ENCODE measurements at regions not wholly inside any gene's neighbourhood (a gene's known extent, or its start where the extent isn't known, plus 50 kb on each side); places are given as distances from the start of the nearest gene placed in this dataset.

DNA sequence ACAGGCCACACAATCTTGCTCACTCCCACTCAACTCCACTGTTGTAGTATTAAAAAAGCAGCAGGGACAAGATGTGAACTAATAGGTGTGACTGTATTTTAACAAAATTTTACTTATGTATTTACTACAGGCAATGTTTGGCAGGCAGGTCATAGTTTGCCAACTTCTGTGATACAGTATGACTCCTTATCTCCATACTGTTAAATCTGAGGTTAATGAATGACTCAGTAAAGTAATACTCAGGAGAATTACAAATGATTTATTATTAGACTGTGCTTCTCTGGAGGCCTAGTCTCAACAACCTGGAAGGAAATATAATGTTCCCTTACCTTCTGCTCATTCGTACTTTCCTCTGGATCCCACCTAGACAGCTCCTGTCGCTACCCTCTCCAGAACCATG, 258.6 kb upstream of the KCNMB2 start:
- H3K4me1 Mint-ChIP-seq (ENCODE audit: low read depth), result no peaks in the 10 kb centered on the region
- H3K27me3 Mint-ChIP-seq (ENCODE audit: low read depth), result no peaks in the 10 kb centered on the region
- ATAC-seq, result no peak
- H3K27ac Mint-ChIP-seq, result no peak overlapping the region
- H3K4me3 Mint-ChIP-seq, result no peak overlapping the region
- H3K36me3 Mint-ChIP-seq (ENCODE audit: low read depth), result no peaks in the 10 kb centered on the region
- CTCF ChIA-PET, result no interaction called here
- peaks cover 13% of the 10 kb centered on the region for H3K9me3 Mint-ChIP-seq (ENCODE audit: insufficient read depth)
- DNase-seq, result no peak
- POLR2A ChIA-PET, result interaction anchor here (0.5 kb wide), 1 partner anchor 1036 kb away, joined by 3 read pairs; no protein-coding TSS in a partner anchor

DNA sequence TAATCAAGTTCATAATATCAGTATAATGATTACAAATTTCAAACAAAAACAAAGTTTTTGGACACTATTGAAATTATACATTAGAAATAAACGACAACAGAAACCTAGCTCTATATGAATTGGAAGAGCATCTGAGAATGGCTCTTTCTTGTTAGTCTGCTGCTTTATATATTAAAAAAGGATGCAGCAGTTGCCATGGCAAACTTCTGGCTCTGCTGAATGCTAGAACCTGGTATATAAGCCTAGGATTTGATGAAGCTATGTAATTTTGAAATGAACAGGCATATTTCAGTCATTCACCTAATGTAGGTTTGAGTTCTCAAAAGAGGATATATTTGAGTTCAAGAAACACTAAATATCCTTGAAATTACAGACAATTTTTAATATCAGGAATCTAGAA, 252.7 kb upstream of the KCNMB2 start:
- Mint-ChIP-seq H3K36me3 (ENCODE audit: low read depth) (no peaks in the 10 kb centered on the region), H3K4me1 (ENCODE audit: low read depth) (no peaks in the 10 kb centered on the region), H3K4me3 (no peak overlapping the region), H3K27ac (no peak overlapping the region), H3K27me3 (ENCODE audit: low read depth) (no peaks in the 10 kb centered on the region), H3K9me3 (ENCODE audit: insufficient read depth) (peaks cover 14% of the 10 kb centered on the region)
- POLR2A ChIA-PET, result no interaction called here
- DNase-seq (no peak), ATAC-seq (no peak)
- CTCF ChIA-PET, result no interaction called here

DNA sequence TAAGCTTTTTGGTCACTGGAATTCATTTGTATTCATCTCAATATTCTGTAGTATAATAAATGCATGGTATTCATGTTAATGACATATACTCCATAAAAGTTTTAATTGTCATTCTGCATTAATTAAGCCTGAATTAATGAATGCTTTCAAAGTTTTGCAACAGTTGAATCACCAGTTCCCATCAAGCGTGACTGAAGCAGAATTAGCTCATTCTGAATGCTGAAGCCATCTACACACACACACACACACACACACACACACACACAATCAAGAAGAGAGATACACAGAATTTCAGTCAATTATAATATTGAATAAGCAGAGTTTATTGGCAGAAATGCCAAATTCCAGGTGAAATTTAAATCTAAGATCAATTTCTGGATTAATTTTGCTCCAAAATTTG, 252.1 kb upstream of the KCNMB2 start:
- ATAC-seq (no peak), DNase-seq (no peak)
- ChIA-PET CTCF (no interaction called here), POLR2A (no interaction called here)
- H3K9me3 Mint-ChIP-seq (ENCODE audit: insufficient read depth), result peaks cover 16% of the 10 kb centered on the region
- H3K27ac Mint-ChIP-seq, result no peak overlapping the region
- H3K4me1 Mint-ChIP-seq (ENCODE audit: low read depth), result no peaks in the 10 kb centered on the region
- no peaks in the 10 kb centered on the region for H3K27me3 Mint-ChIP-seq (ENCODE audit: low read depth)
- no peak overlapping the region for H3K4me3 Mint-ChIP-seq
- no peaks in the 10 kb centered on the region for H3K36me3 Mint-ChIP-seq (ENCODE audit: low read depth)

DNA sequence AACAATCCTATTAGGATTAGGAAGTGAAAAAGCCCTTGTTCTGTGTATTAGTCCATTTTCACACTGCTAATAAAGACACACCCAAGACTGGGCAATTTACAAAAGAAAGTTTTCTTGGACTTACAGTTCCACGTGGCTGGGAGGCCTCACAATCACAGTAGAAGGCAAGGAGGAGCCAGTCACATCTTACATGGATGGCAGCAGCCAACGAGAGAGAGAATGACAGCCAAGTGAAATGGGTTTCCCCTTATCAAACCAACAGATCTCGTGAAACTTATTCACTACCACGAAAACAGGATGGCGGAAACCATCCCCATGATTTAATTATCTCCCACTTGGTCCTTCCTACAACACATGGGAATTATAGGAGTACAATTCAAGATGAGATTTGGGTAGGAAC, 248.2 kb upstream of the KCNMB2 start:
- H3K27me3 Mint-ChIP-seq (ENCODE audit: low read depth), result no peaks in the 10 kb centered on the region
- H3K36me3 Mint-ChIP-seq (ENCODE audit: low read depth), result no peaks in the 10 kb centered on the region
- ATAC-seq (no peak), DNase-seq (no peak)
- no peak overlapping the region for H3K27ac Mint-ChIP-seq
- CTCF ChIA-PET, result no interaction called here
- H3K4me3 Mint-ChIP-seq, result no peak overlapping the region
- POLR2A ChIA-PET, result no interaction called here
- H3K9me3 Mint-ChIP-seq (ENCODE audit: insufficient read depth), result peaks cover 4% of the 10 kb centered on the region
- H3K4me1 Mint-ChIP-seq (ENCODE audit: low read depth), result no peaks in the 10 kb centered on the region

DNA sequence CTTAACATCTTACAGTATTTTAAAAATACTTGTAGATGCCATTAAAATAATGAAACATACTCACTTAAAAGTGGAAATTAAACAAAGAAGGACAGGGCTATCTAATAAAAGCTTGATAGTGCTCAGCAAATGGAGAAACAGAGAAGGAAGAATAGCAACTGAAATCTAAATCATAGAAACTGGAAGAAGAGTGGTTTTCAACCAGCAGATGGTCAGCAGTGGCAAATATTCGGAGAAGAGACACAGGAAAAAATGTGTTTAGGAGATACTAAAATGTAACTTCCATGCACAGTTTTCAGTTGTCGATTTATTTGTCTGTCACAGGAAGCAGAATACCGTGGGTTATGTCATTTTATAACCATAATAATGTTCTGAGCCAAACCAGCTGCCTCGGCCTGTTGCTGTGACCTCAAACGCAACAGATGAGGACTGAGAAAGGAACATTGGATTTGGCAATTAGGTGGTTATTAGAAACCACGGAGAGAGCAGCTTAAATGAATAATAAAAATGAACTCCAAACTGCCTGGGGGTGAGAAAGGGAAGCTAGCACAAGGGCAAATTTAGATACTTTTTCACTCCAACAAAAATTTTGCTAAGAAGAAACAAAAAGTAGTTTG, 246.6 kb upstream of the KCNMB2 start:
- Mint-ChIP-seq H3K27ac (no peak overlapping the region), H3K9me3 (ENCODE audit: insufficient read depth) (peaks cover 4% of the 10 kb centered on the region), H3K36me3 (ENCODE audit: low read depth) (no peaks in the 10 kb centered on the region), H3K27me3 (ENCODE audit: low read depth) (no peaks in the 10 kb centered on the region), H3K4me3 (no peak overlapping the region), H3K4me1 (ENCODE audit: low read depth) (no peaks in the 10 kb centered on the region)
- DNase-seq (no peak), ATAC-seq (no peak)
- POLR2A ChIA-PET, result no interaction called here
- CTCF ChIA-PET, result no interaction called here

DNA sequence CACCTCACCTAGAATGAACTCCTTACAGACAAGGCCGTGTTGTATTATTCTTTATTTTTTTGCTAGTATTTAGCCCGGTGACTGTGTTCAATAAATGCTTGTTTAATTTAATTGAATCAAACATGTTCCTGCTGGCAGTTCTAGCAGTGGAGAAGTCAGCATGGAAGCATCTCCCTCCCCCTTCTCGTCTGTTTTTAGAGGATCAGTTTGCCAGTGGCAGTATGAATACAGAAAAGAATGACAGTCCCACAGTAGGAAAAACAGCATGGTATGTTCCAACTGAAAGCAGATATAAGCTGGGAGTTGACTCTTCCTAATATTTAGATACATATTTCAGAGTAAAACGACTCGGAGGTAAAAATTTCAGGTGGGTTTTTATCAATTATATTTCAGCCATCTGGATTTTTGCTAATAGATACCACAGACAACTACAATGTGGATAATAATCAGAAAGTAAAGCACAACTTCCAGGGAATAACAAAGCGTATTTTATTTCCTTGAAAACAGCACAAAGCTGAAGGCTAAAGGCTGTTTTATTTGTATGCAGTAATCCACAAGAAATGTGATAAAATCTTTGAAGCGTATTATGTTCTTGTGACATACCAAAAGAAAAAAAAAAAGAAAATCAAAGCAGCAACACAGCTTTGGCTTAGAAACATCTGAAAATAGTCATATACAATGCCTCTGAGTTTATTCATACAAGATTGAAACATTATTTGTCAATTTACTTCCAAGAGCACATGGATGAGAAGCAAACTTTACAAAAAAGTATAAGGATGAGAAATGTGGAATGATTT, 244.5 kb upstream of the KCNMB2 start:
- no peak for ATAC-seq
- Mint-ChIP-seq H3K4me3 (no peak overlapping the region), H3K27me3 (ENCODE audit: low read depth) (no peaks in the 10 kb centered on the region), H3K9me3 (ENCODE audit: insufficient read depth) (peaks cover 4% of the 10 kb centered on the region), H3K4me1 (ENCODE audit: low read depth) (no peaks in the 10 kb centered on the region), H3K36me3 (ENCODE audit: low read depth) (no peaks in the 10 kb centered on the region), H3K27ac (no peak overlapping the region)
- DNase-seq, result no peak
- ChIA-PET CTCF (no interaction called here), POLR2A (no interaction called here)

DNA sequence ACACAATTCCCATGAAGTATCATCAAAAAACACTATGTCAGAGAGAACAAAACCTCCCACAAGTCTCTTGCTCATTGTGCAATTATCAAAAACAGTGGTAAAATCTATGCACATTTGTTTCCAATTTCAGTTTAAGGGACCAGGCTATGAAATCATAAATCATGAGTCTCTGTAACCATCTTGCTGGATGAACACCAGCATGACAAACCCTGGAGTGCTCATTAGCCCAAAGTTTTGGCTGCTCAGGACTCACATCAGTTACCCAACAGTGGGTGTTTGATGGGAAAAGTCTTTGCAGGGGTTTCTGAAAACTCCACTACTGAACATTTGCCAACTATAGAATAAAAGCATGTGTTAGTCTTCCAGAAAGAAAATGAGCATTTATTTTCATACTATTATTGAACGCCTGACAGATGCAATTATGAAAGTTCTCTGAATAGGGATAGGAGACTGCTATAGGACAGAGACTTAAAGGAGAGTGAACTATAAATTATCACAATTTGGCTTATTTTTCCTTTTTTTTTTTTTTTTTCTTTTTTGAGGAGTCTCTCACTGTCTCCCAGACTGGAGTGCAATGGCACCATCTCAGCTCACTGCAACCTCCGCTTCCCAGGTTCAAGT, 240.8 kb upstream of the KCNMB2 start:
- CTCF ChIA-PET, result no interaction called here

DNA sequence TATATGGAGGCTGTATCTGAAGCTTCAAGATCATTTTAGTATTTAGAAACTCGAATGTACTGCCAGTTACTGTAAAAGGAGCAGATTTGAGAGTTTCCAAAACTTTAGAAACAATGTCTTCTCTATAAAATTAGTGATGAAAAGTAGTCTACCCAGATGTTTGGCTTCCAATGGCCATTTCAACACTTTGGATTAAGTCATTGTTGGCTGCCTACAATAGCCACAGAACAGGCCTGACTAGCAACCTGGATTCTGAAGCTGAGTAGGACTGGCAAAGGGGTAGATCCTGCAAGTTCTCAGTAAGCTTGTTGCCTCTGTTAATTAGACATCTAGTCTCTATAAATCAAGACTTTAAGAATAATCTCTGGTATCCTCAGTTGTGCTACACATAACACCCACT, 239.0 kb upstream of the KCNMB2 start:
- H3K27ac Mint-ChIP-seq, result no peak overlapping the region
- H3K4me3 Mint-ChIP-seq, result no peak overlapping the region
- no peaks in the 10 kb centered on the region for H3K4me1 Mint-ChIP-seq (ENCODE audit: low read depth)
- DNase-seq (no peak), ATAC-seq (no peak)
- no peaks in the 10 kb centered on the region for H3K9me3 Mint-ChIP-seq (ENCODE audit: insufficient read depth)
- no peaks in the 10 kb centered on the region for H3K27me3 Mint-ChIP-seq (ENCODE audit: low read depth)
- CTCF ChIA-PET, result no interaction called here
- POLR2A ChIA-PET, result no interaction called here
- H3K36me3 Mint-ChIP-seq (ENCODE audit: low read depth), result no peaks in the 10 kb centered on the region

More for the DNA sequence above, 240.8 kb upstream of the KCNMB2 start:
- H3K36me3 Mint-ChIP-seq (ENCODE audit: low read depth), result no peaks in the 10 kb centered on the region
- no peaks in the 10 kb centered on the region for H3K4me1 Mint-ChIP-seq (ENCODE audit: low read depth)
- no peak overlapping the region for H3K4me3 Mint-ChIP-seq
- H3K27me3 Mint-ChIP-seq (ENCODE audit: low read depth), result no peaks in the 10 kb centered on the region
- ATAC-seq, result no peak
- no peak for DNase-seq
- POLR2A ChIA-PET, result no interaction called here
- H3K9me3 Mint-ChIP-seq (ENCODE audit: insufficient read depth), result no peaks in the 10 kb centered on the region
- no peak overlapping the region for H3K27ac Mint-ChIP-seq

DNA sequence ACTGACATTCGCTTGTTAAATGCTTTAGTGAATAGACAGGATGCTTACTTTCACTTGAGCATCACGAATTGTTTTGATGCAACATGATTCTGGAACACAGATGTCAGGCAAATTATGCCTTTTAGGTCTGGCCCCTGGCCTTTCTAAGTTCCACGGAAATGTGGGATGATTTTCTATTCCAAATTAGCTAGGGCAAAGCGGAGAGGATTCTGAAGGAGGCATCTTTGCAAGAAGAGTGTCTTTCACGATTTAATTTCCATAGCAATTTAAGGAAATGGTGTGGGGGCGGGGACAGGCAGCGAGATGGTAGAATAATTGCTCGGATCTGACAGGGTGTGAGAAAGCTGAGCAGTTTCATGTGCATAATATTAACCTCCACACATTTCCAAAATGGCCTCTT, 238.5 kb upstream of the KCNMB2 start:
- POLR2A ChIA-PET, result no interaction called here

DNA sequence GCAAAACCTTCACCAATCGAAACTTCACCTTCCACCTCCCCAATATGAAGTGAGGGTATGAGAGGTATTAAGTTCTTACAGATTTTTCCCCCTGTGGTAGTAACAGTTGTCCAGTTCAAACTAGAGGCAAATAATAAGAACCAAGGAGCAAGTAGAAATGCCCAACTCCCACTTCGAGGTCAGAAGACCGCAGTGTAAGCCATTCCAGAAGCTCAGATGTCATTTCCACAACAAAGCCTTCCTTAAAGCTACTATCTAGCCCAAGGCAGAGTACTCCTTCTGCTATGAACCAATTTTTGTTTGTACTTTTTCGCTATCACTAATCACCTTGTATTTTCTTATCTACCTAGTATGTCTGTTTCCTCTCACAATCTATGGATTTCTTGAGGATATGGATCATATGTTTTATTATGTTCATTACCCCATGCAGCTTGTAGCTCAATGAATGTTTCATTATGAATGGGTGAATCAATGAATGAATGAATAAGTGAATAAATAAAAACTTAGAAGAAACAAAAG, 235.7 kb upstream of the KCNMB2 start:
- H3K4me3 Mint-ChIP-seq, result no peak overlapping the region
- ATAC-seq, result no peak

More for the DNA sequence above, 238.5 kb upstream of the KCNMB2 start:
- CTCF ChIA-PET, result no interaction called here
- H3K9me3 Mint-ChIP-seq (ENCODE audit: insufficient read depth), result no peaks in the 10 kb centered on the region
- DNase-seq (no peak), ATAC-seq (no peak)
- no peak overlapping the region for H3K4me3 Mint-ChIP-seq
- H3K36me3 Mint-ChIP-seq (ENCODE audit: low read depth), result no peaks in the 10 kb centered on the region
- no peaks in the 10 kb centered on the region for H3K4me1 Mint-ChIP-seq (ENCODE audit: low read depth)
- H3K27ac Mint-ChIP-seq, result no peak overlapping the region
- H3K27me3 Mint-ChIP-seq (ENCODE audit: low read depth), result no peaks in the 10 kb centered on the region

DNA sequence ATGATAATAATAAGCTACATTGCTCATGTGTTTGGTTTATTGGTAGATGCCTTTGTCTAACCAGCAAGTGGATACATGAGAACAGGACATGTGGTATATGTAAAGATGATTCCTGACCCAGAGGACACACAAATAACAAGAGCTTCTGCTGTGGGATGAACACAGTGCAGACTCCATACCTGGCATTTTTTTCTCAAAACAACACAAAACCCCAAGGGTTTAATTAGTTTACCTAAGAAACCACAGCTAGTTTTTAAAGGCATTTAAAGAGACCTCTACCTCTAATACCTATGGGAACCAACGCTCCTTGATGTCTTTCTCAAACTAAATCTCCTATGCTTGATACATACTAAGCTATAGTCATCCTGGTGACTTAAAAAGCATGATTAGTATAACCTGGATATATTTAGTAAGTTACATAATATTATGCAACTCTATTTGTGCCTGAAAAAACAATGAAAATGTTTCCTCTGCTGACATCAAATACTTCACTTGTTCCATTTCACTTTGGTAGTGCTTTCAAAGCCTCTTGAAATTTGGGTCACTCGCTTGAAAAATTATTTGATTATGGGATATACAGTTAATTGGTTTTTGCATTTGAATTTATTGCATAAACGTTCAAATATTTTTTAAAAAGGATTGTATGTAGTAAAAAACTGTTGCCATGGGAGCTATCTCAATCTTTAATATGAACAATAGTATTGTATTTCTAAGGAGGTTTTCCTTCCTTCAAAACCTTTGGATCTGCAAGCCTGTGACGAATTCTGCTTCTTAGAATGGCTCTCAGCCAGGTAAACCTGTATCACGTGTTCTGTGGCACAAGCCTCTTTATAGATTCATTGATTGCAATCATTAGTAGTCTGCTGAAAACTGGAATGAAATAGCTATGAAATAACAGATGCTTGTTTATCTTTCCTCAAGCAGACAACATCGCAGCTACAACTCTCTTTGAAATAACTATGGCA, 233.0 kb upstream of the KCNMB2 start:
- H3K27me3 Mint-ChIP-seq (ENCODE audit: low read depth), result no peaks in the 10 kb centered on the region
- H3K9me3 Mint-ChIP-seq (ENCODE audit: insufficient read depth), result no peaks in the 10 kb centered on the region
- no peak for ATAC-seq
- H3K27ac Mint-ChIP-seq, result no peak overlapping the region
- DNase-seq, result no peak
- POLR2A ChIA-PET, result no interaction called here
- no peak overlapping the region for H3K4me3 Mint-ChIP-seq
- no peaks in the 10 kb centered on the region for H3K36me3 Mint-ChIP-seq (ENCODE audit: low read depth)
- CTCF ChIA-PET, result no interaction called here
- H3K4me1 Mint-ChIP-seq (ENCODE audit: low read depth), result no peaks in the 10 kb centered on the region

More for the DNA sequence above, 235.7 kb upstream of the KCNMB2 start:
- H3K27me3 Mint-ChIP-seq (ENCODE audit: low read depth), result no peaks in the 10 kb centered on the region
- CTCF ChIA-PET, result no interaction called here
- POLR2A ChIA-PET, result no interaction called here
- DNase-seq, result no peak
- H3K9me3 Mint-ChIP-seq (ENCODE audit: insufficient read depth), result no peaks in the 10 kb centered on the region
- no peaks in the 10 kb centered on the region for H3K36me3 Mint-ChIP-seq (ENCODE audit: low read depth)
- no peaks in the 10 kb centered on the region for H3K4me1 Mint-ChIP-seq (ENCODE audit: low read depth)
- no peak overlapping the region for H3K27ac Mint-ChIP-seq
